HG03108 (cell line): ENCODE measurements at regions not wholly inside any gene's neighbourhood (a gene's known extent, or its start where the extent isn't known, plus 50 kb on each side); places are given as distances from the start of the nearest gene placed in this dataset.
"Not testable (repeated sequence)": the region's sequence is repeated elsewhere in the genome, so short reads cannot be mapped to it uniquely, and the experiment has no call there.

Source experiments
- ATAC-seq: cut with Tn5 transposase; IDR thresholded peaks from one replicate; pipeline ENCODE4 v1.9.1; 2021; ENCODE audit warnings: moderate library complexity; ENCODE audit not compliant: unreplicated experiment

GRCh38 chr4:126750723-126751122 is 882.0 kb upstream of the INTU start:
- ATAC-seq = no peak

GRCh38 chr4:126752126-126752525 is 880.6 kb upstream of the INTU start:
- no peak for ATAC-seq

- no peak for ATAC-seq
Measured at GRCh38 chr4:126752702-126753101, 880.1 kb upstream of the INTU start.

- ATAC-seq = no peak
Measured at GRCh38 chr4:126753592-126753991, 879.2 kb upstream of the INTU start.

- ATAC-seq = no peak
Measured at GRCh38 chr4:126755506-126755905, 877.3 kb upstream of the INTU start.

- no peak for ATAC-seq
Measured at GRCh38 chr4:126756050-126756829, 876.5 kb upstream of the INTU start.

- ATAC-seq = no peak
Measured at GRCh38 chr4:126757219-126757618, 875.5 kb upstream of the INTU start.

- ATAC-seq = no peak
Measured at GRCh38 chr4:126758493-126758892, 874.3 kb upstream of the INTU start.

- ATAC-seq = no peak
Measured at GRCh38 chr4:126761947-126762662, 870.7 kb upstream of the INTU start.

GRCh38 chr4:126762663-126763247 is 870.0 kb upstream of the INTU start:
- ATAC-seq = no peak

GRCh38 chr4:126766241-126766640 is 866.5 kb upstream of the INTU start:
- no peak for ATAC-seq

- no peak for ATAC-seq
Measured at GRCh38 chr4:126768338-126768737, 864.4 kb upstream of the INTU start.

GRCh38 chr4:126770811-126771553 is 861.8 kb upstream of the INTU start:
- not testable (repeated sequence) for ATAC-seq

GRCh38 chr4:126771618-126772017 is 861.1 kb upstream of the INTU start:
- not testable (repeated sequence) for ATAC-seq

GRCh38 chr4:126772662-126773061 is 860.1 kb upstream of the INTU start:
- no peak for ATAC-seq

- no peak for ATAC-seq
Measured at GRCh38 chr4:126775485-126776106, 857.2 kb upstream of the INTU start.

- ATAC-seq = no peak
Measured at GRCh38 chr4:126776361-126776760, 856.4 kb upstream of the INTU start.

GRCh38 chr4:126777649-126778048 is 855.1 kb upstream of the INTU start:
- ATAC-seq = no peak

- no peak for ATAC-seq
Measured at GRCh38 chr4:126778348-126778747, 854.4 kb upstream of the INTU start.

- ATAC-seq = no peak
Measured at GRCh38 chr4:126779001-126779400, 853.8 kb upstream of the INTU start.
